NAMALWA (cell line): ENCODE measurements at regions not wholly inside any gene's neighbourhood (a gene's known extent, or its start where the extent isn't known, plus 50 kb on each side); places are given as distances from the start of the nearest gene placed in this dataset.

Source experiments
- DNase-seq: peaks from one replicate; pipeline ENCODE4 v3.0.0-alpha.2; 2015; ENCODE audit warnings: low spot score

DNA sequence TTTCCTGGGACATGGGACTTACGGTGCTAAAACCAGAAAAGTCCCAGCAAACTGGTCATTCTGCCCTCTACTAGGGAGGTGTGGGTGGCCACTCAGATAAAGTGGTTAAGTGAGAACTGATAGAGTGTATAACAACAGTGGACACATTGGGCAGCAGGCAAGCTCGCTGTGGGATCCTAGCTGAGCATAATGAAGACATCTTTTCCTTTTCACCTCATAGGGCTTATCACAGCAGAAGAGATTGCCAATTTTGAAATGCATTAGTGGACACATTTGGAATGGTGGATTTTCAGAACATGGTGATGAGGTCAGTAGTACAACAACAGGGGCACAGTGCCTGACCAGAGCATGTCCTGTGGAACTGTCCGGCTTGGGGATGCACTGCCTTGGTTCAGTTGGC, 477.1 kb upstream of the KIF2A start:
- DNase-seq: no peak

DNA sequence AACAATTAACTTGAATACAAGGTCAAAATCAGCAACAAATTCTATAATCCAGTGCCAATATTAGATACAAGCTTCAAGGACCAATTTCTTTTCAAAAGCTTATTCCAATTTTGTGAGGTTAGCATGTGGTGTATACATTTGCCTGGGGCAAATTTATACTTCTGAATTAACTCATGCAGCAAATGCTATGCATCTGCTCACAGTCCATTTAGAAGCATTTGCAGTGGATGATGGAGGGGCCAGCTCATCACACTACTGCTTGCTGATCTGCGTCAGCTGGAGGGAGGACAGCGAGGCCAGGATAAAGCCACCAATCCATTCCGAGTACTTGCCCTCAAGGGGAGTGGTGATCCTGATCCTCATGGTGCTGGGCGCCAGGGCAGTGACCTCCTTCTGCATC, 474.3 kb upstream of the KIF2A start:
- no peak for DNase-seq

DNA sequence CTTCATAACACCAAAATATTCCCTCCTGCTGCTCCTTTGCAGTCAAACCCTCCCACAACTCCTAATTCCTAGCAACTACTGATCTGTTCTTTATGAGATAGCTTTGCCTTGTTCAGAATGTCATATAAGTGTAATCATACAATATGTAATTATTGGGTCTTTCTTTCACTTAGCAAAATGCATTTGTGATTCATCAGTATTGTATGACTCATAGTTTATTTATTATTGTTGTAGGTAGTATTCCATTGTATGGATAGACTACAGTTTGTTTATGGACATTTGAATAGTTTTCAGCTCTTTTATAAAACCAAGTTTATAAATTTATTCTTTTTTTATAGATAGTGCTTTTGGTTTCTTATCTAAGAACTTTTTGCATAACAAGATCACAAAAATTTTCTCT, 468.2 kb upstream of the KIF2A start:
- DNase-seq: no peak

DNA sequence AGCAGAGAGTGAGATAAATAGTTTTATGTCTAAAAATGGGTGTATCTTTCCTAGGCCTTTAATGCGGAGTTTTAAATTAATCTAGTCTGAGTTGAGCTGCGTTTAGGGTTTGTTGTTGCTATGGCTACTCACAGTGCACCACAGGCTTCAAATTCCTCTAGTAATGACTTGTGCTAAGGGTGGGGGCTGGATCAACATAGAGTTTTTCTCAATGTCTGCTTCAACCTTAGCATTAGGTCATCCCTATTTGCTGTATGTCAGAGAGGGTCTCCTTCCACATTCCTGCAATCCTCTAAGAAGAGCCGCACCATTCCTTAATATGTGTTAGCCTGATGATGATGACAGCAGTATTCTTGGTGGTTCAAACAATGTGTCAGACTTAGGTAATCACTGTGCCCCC, 465.6 kb upstream of the KIF2A start:
- DNase-seq: no peak

DNA sequence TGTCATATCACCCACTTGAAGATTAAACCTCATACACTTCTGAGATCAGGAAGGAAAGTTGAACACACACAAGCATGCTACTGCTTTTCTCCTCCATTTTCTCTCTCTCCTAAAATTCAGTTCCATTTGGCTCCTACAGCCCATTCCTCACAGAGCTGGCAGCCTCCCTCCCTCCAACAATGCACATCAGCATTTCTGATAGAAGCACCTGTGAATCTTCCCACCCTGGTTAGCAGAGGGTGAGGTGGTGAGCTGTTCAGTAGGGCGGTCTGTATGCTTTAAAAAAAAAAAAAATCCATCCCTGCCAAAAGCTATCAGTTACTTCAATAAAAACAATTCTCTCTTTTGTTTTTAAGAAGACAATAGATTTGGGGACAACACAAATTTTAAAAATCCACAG, 463.2 kb upstream of the KIF2A start:
- no peak for DNase-seq

DNA sequence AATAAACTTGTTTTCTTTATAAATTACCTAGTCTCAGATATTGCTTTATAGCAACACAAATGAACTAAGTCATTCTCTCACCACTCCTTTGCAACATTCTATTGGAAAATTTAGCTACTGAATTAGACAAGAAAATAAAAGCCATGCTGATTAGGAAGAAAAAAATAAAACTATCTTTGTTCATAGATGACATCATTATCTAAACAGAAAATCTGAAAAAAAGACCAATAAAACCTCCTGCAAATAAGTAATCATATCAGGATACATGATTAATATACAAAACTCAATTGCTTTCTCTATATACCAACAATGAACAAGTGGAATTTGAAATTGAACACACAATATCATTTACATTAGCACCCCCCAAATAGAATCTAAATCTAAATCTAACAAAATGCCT, 455.3 kb upstream of the KIF2A start:
- DNase-seq: no peak

DNA sequence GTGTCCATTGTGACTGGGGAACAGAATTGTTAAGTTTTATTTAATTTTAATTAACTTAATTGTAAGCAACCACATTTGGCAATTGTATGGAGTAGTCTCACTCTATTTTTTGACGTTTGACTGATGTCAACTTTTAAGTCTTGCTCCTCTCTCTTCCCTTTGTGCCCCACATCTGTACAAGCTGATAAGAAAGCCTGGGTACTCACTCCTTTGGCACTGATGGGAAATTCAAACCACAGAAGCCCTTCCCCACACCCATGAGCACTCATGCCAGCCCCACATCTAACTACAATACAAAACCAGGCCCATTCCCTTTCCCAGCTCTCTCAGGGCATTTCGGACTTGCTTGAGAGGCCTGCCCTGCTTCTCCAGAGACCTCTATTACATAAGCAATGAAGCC, 451.5 kb upstream of the KIF2A start:
- no peak for DNase-seq

DNA sequence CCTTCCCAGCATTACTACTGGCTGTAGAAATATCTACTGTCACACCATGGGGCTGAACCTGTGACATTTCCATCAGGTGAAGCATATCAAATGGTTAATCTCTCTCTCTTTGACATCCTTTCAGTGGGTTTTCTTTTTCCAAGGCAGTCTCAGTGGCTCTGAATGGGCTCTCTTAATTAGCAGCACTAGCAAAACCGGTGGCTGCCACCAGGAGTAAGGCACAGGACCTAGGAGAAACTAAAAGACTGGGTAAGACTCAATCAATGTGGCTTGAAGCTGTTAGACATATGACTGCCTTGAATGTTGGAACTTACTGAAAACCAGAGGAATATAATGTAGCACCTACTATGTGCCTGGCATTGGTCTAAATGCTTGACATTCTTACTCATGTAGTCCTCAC, 445.0 kb upstream of the KIF2A start:
- DNase-seq: no peak

DNA sequence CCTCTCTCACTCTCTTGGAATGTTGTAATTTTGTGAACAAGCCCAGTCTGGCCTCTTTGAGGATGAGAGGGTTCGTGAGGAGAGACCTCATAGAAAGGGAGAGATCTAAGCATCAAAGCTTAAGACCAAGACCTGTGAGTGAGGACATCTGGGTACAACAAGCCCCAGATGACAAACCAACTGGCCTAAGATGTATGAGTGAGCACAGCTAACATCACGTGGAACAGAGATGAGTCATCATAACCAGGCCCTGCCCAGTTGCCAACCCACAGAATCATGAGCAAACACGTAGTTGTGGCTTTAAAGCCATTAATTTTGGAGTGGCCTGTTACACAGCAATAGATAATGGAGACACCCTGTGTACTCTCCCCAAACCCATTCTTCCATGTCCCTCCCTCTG, 439.1 kb upstream of the KIF2A start:
- DNase-seq: no peak

DNA sequence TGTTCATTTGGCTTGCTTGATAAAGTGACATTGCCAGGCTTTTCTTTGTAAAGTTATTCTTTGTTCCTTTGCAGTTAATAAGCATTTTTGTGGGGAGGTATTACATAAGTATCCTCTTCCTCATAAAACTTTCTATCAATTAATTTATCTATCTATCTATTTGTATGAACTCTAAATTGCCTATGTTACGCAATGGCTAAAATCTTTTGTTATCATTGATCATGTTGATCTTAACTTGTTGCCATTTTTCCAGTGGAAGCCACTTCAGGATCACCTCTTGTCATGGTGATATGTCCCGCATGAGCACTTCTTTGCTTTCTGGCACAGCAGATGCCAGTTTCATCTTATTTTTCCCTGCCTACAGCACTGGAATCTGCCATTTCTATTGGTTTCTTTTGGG, 436.7 kb upstream of the KIF2A start:
- DNase-seq: no peak

DNA sequence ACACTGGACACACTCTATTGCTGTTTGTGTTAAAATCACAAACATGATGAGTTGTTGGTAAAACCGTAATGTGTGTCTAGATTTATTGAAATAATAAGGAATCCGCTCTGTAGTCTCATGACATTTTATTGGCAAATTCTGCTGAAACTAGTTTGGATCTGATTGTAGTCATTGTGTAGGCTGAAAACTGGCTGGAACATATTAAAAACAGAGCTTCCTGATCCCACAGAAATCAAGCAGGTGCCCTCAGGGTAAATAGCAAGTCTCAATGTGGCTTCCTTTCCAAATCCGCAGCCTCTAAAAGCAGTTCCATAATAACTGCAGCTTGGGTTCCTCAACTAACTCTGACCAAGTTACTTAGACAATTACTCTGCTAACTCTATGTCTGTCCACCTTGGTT, 427.5 kb upstream of the KIF2A start:
- no peak for DNase-seq

DNA sequence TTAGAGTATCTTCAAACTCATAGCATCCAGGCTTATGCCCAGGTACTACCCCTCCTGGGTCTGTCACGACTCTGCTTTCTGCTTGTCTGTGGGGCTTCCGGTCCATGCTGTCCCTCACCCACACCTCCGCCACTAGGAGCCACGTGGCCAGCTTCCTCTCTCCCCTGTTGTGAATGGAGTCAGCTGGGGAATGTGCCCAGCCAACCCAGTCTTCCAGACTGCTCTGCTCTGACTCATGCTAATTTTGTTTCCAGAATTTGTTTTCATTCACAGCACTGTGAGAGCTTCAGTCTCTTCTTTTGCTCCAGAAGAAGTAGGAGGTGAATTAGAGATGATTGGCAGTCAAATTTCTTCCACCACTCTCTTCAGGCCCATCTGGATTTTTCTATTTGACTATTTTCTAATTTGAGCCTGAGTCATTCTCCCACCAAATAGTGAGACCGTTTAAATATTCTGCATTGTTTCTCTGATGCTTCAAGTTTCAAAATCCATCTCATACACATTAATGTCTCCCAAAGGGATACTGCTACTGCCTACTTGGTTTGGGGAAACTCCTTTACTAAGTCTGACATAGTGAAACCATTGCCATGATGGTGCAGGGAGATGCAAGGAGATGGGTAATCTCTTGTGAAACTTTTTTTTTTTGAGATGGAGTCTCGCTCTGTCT, 424.1 kb upstream of the KIF2A start:
- DNase-seq: no peak

DNA sequence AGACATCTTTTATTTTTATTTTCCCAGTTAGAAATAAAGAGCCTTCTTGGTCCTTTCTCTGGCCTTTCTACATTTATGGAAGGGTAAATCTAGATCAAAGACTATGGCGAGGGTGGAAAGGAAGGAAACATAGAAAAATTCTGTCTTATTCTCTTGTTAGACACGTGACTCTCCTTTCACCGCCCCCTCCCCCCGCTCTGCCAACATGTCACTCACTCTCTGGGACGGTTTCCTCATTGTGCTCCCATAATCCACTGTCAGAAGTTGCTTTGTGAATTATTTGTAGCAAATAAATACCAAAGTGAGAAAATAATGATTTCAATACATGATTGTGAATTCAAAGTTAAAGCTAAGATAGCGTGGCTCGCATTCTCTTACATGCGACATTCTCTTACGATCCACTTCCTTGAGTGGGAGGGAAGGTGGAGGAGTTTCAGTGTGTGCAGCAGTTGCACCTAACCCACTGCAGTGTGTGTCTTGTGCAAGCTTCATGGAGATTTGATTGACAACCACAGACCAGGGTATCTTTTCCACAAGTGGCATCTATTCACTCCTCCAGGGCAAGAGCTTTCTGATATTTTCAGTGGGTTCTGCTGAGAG, 423.0 kb upstream of the KIF2A start:
- no peak for DNase-seq

DNA sequence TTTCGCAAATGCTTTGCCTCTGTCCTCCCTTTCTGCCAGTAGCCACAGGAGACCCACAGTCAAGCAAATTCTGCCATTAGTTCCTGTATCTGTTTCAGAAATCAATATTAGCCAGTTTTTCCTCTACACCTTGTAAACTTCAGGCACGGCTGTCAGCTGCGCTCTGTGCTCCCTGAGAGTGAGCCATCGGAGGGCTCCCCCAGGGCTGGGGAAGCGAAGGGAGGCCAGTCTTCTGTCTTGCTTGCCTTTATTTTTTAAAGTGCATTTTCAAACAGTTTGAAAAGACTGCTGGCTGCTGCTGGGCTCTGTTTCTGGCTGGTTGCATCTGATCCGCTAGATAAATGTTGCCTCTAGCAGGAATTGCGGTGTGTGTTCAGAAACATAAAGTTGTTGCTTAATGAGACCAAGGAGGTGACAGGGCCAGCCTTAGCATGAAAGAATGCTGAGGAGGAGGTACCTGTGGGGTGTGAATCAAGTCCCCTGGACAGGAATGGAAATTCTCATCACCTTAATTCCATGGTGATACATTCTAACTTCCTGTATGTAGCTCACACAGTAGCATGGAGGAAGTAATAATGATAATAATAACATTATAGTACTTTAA, 421.7 kb upstream of the KIF2A start:
- DNase-seq: no peak

DNA sequence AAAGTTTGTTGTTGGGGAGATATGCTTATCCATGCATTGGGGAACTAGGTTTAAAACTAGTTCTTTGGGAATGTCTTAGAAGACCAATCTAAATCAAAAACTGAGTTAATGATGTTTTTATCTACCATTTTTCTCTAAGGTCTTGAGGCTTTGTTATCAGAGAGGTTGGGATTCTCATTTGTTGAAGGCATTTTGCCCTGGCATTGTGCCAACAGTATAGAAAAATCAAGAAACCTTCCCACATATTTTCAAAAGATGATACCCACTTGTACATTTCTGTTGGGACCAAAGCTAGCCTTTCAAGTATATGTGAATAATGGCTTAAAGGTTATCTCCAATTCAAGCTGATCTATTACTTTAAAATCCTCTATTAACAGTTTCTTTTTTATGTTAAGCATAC, 419.8 kb upstream of the KIF2A start:
- DNase-seq: no peak

DNA sequence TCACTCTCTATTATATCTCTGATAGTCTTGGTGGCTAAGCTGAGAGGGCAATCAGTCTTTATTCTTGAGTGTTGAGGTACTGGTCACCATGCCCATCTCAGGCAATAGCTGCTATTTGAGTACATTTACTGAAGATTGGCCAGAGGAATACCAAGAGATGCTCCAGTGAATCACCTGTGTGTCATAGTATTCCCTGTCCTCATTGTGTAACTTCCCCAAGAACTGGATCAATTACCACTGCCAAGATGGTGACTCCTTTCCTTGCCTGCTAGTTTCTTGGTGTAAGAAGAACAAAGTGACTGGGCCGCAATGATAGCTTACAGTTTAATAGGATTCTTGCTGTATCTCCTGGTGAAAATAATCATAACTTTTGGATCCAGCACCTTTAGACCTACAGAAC, 418.7 kb upstream of the KIF2A start:
- DNase-seq: no peak

DNA sequence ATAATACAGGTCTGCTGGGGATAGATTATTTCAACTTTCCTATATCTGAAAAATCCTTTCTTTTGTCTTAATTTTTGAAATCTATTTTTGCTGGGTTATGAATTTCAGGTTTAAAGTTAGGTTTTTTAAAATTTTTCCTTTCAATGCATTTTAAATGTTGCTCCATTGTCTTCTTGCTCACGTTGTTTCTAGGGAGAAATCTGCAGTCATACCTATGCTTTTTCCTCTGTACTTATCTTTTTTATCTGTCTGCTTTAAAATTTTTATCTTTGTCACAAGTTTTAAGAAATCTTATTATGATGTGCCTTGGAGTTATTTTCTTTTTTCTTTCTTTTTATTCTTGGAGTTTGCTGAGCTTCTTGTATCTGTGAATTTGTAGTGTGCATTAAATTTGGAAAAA, 412.0 kb upstream of the KIF2A start:
- no peak for DNase-seq

DNA sequence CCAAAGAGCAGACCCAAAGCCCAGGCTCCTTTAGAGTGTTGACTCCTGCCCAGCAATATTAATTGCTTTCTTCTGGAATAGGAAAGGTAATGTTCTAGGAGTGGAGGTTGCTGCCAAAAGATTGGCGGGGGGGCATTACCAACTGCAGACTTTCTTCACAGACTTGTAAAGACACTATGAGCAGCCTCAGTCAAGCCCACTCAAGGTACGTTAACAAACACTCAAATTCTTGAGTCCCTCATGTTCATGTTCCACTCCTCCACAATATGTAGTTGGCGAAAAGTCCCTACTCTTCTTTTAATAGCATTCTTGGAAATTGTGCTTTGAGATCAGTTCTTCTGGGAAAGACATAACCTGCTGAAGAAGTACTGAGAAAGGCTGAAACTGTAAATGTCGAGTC, 409.2 kb upstream of the KIF2A start:
- no peak for DNase-seq

DNA sequence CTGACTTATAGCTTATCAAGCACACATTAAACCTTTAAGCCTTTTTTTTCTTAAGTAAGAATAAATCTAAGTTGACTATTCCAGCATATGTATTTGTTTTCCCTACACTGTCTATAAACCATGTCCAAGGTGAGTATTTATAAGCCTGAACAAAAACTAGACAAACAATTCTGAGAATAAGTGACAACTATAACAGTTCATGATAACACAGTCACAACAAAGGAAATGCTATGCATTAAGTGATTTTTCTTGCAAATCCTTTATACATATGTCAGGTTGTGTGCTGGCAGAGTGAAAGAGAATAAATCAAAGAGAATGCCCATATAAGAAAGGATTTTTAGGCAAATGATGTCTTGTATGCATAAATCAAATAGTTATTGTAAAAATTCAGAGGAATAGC, 408.8 kb upstream of the KIF2A start:
- no peak for DNase-seq

DNA sequence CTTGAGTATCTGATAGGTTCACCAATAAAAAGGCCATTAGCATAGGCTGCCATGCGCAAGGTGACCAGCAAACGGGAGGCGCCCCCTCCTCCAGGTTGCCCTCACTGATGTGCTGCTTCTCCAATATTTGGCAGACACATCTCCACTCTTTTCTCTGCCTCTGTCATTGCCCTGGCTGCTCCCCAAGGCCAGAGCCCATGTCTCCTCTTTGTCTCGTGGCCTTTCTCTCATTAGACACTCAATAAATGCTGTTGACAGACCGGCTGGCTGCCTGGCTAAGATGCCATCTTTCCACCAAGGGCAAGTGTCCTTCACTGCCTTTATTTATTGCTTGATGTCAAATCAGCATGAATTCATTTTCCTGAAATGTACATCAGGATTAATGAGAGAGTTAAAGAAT, 404.0 kb upstream of the KIF2A start:
- no peak for DNase-seq

DNA sequence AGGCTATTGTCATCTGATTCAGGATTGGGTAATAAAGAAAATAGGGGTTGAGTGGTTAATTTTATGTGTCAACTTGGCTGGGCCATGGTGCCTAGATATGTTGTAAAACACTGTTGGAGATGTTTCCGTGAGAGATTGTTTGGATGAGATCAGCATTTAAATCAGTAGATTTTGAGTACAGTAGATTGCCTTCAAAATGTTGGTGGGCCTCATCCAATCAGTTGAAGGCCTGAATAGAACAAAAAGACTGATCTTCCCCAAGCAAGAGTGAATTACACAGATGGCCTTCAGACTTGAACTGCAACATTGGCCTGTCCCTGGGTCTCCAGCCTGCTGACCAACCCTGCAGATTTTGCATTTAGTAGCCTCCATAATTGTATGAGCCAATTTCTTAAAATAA, 401.3 kb upstream of the KIF2A start:
- no peak for DNase-seq

DNA sequence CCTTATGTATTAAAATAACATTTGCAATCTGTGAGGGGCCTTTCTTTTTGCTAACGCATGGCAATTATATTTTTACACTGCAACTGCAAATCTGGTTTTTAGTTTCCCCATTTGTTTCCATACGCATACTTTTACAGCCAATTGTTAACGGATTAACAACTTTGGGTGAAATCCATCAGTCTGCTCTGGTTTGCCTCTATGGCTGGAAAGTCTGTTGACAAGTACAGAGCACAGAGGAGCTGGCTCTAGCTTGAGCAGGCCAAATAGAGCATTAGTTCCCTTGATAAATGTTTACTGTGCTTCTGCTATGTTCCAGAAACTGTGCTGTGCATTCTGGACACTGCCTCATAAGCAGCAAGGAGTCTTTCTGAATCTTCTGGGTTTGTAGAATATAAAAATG, 400.4 kb upstream of the KIF2A start:
- no peak for DNase-seq

DNA sequence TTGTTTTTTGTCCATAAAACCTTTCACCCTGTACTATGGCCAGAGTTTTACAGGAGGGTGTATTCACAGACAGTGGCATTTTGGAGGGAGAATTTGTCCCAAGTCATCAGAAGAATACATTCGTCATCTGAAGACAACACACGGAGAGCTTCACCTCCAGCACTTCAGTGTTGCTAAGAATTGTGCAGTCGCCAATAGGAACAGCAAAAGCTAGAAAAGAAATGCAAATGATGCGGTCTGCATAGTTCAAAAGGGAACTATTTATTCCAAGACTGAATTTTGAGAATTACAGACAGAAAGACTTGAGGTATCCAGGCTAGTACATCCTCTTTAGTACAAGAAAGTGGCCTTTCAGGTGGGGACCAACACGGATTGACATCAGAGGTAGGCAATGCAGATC, 399.2 kb upstream of the KIF2A start:
- DNase-seq: no peak

DNA sequence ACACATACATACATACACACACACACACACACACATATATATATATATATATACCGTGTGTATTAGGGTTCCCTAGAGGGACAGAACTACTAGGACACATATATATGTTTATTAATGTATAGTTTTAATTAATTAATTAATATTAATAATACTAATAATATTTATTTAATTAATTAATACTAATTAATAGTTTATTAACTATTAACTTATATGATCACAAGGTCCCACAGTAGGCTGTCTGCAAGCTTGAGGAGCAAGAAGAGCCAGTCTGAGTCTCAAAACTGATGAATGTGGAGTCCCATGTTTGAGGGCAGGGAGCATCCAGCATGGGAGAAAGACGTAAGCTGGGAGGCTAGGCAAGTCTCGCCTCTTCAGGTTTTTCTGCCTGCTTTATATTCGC, 398.0 kb upstream of the KIF2A start:
- DNase-seq: no peak
